Ovary (tissue), 3 donors: ENCODE measurements at regions not wholly inside any gene's neighbourhood (a gene's known extent, or its start where the extent isn't known, plus 50 kb on each side); places are given as distances from the start of the nearest gene placed in this dataset.

Experiments
- EP300 ChIP-seq: sonication (generic); formaldehyde crosslinking; IDR thresholded peaks from one replicate; pipeline ENCODE4 v1.6.1; 2017; ENCODE audit warnings: antibody characterized with exemption
- POLR2A ChIP-seq: fragments of 450-650 bp; IDR thresholded peaks from one replicate; pipeline ENCODE4 v1.6.1; 2017; ENCODE audit warnings: antibody characterized with exemption, mild to moderate bottlenecking, moderate library complexity
- TF ChIP-seq, protein P1 (sequence below), 3 donors: fragments of 450-650 bp in 2 of 3; fragments of 200-600 bp in 1 of 3; IDR thresholded peaks; one replicate each; pipeline versions ENCODE4 v1.5.1 to v1.8.0; 2016 to 2022; ENCODE audit warnings: antibody characterized with exemption in 3 of 3, mild to moderate bottlenecking in 1 of 3
- donor health status: DM: no; HTN: no; CAD: no.

DNA sequence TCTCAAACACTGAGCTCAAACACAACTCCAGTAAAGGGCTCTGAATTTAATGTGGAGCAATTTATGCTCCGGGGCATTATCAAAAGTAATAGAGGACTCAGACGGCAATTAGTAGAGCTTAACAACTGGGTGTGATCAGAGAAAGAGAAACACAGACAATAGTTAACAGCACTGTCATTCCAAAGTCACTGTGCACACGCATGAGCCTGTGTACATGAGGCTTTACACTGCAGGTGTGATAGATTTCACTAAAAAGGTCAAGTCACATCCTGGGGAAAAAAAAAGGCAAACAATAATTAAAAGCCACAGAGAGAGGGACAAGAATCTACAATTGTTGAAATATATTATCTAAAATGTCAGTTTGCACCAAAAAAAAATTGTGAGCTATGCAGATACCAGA, 956.5 kb downstream of the CDH18 start:
- TF ChIP-seq, protein P1, sequence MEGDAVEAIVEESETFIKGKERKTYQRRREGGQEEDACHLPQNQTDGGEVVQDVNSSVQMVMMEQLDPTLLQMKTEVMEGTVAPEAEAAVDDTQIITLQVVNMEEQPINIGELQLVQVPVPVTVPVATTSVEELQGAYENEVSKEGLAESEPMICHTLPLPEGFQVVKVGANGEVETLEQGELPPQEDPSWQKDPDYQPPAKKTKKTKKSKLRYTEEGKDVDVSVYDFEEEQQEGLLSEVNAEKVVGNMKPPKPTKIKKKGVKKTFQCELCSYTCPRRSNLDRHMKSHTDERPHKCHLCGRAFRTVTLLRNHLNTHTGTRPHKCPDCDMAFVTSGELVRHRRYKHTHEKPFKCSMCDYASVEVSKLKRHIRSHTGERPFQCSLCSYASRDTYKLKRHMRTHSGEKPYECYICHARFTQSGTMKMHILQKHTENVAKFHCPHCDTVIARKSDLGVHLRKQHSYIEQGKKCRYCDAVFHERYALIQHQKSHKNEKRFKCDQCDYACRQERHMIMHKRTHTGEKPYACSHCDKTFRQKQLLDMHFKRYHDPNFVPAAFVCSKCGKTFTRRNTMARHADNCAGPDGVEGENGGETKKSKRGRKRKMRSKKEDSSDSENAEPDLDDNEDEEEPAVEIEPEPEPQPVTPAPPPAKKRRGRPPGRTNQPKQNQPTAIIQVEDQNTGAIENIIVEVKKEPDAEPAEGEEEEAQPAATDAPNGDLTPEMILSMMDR (IDR thresholded peaks at IDR 0.05) = no peak
- TF ChIP-seq EP300 = no peak
- no peak for TF ChIP-seq POLR2A
